NCI-H1105 (cell line): ENCODE measurements at regions not wholly inside any gene's neighbourhood (a gene's known extent, or its start where the extent isn't known, plus 50 kb on each side); places are given as distances from the start of the nearest gene placed in this dataset.

Experiments used
- DNase-seq: peaks from one replicate; lab custom pipeline; 2025; lab: John Stamatoyannopoulos, UW

- DNase-seq = no peak
These were observed 71.3 kb upstream of the ENOX2 start for GRCh38 chrX:130974323-130974722.

GRCh38 chrX:130975947-130976346 is 72.9 kb upstream of the ENOX2 start:
- DNase-seq = peak; percentile 50

- DNase-seq = no peak
These were observed 76.3 kb upstream of the ARHGAP36 start for GRCh38 chrX:130981836-130982235.

- DNase-seq = no peak
These were observed 73.4 kb upstream of the ARHGAP36 start for GRCh38 chrX:130984782-130985181.

- no peak for DNase-seq
These were observed 70.9 kb upstream of the ARHGAP36 start for GRCh38 chrX:130987241-130987640.

- no peak for DNase-seq
These were observed 67.4 kb upstream of the ARHGAP36 start for GRCh38 chrX:130990723-130991122.

GRCh38 chrX:130994671-130995070 is 63.5 kb upstream of the ARHGAP36 start:
- DNase-seq = peak; percentile 23

- no peak for DNase-seq
These were observed 62.7 kb upstream of the ARHGAP36 start for GRCh38 chrX:130995439-130995838.

GRCh38 chrX:130997314-130997713 is 60.8 kb upstream of the ARHGAP36 start:
- no peak for DNase-seq

- DNase-seq = no peak
These were observed 58.8 kb upstream of the ARHGAP36 start for GRCh38 chrX:130999360-130999759.
